SK-N-MC (cell line): ENCODE measurements at regions not wholly inside any gene's neighbourhood (a gene's known extent, or its start where the extent isn't known, plus 50 kb on each side); places are given as distances from the start of the nearest gene placed in this dataset.

ENCODE experiments used
- EZH2 ChIP-seq: fragments of 200-600 bp; sonication (generic); IDR thresholded peaks from one replicate; pipeline ENCODE4 v1.6.1; 2017; ENCODE audit warnings: antibody characterized with exemption
- POLR2AphosphoS5 ChIP-seq: IDR thresholded peaks from 2 replicates; pipeline ENCODE4 v1.6.1; 2012; ENCODE audit warnings: mild to moderate bottlenecking, low read depth, low read length, borderline replicate concordance

DNA sequence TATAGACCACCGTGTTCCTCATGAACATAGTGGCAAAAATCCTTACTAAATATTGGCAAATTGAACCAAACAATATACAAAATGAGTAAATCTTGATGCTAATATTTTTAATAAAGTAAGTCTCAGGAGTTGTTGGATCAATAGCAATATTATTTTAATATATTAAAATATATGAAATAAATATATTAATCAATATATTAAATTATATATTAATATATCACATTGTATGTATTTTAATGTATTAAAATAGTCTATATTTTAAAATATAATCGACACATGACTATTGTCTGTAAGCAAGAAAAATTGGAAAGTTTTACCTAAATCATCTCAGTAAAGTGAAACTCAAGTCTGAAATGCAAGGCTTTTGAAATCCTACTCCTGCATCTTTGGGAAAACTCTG is 78.9 kb upstream of the GJB6 start:
- TF ChIP-seq EZH2 (no peak), POLR2AphosphoS5 (no peak)
